A673 (cell line): ENCODE measurements at regions not wholly inside any gene's neighbourhood (a gene's known extent, or its start where the extent isn't known, plus 50 kb on each side); places are given as distances from the start of the nearest gene placed in this dataset.

ENCODE experiments used
- CTCF ChIP-seq: fragments of 300-800, 200-600 bp; sonication (generic); conservative IDR thresholded peaks from 2 replicates; pipeline ENCODE4 v1.5.1; 2017; ENCODE audit warnings: low read depth, mild to moderate bottlenecking, antibody characterized with exemption, low read length, moderate library complexity, mixed read lengths
- EZH2 ChIP-seq: fragments of 200-600 bp; sonication (generic); IDR thresholded peaks from 2 replicates; pipeline ENCODE4 v1.6.1; 2017; ENCODE audit warnings: borderline replicate concordance, low read depth, mild to moderate bottlenecking, mixed read lengths, antibody characterized with exemption, low read length; ENCODE audit not compliant: poor library complexity, severe bottlenecking

- TF ChIP-seq CTCF (no peak), EZH2 (no peak)
These were observed 146.1 kb upstream of the LINGO1 start for GRCh38 chr15:77778802-77779201.
